DND-41 (cell line): ENCODE measurements at regions not wholly inside any gene's neighbourhood (a gene's known extent, or its start where the extent isn't known, plus 50 kb on each side); places are given as distances from the start of the nearest gene placed in this dataset.

Source experiments
- ATAC-seq: fragments of 200-7000 bp; cut with Tn5 transposase; 3 replicates; pipeline ENCODE4 v1.9.1; 2021; ENCODE audit warnings: low read depth; ENCODE audit not compliant: insufficient read depth
- DNase-seq: peaks from one replicate; pipeline ENCODE4 v3.0.0-alpha.2; 2020
- H2AFZ ChIP-seq: 2 replicates; pipeline ENCODE4 v1.6.0; 2012; ENCODE audit warnings: low read depth, low read length
- H3K27ac ChIP-seq: 2 replicates; pipeline ENCODE4 v1.5.1; 2012; ENCODE audit warnings: low read length, inconsistent platforms
- H3K27me3 ChIP-seq: fragments of 200-600 bp; sonication (generic); 2 replicates; pipeline ENCODE4 v1.6.0; 2012; ENCODE audit warnings: low read length, mild to moderate bottlenecking, inconsistent platforms; ENCODE audit not compliant: insufficient read depth, poor library complexity
- H3K36me3 ChIP-seq: 2 replicates; pipeline ENCODE4 v1.5.1; 2012; ENCODE audit warnings: low read length, inconsistent platforms; ENCODE audit not compliant: insufficient read depth
- H3K4me1 ChIP-seq: 2 replicates; pipeline ENCODE4 v1.5.1; 2012; ENCODE audit warnings: mild to moderate bottlenecking, low read length; ENCODE audit not compliant: insufficient read depth
- H3K4me2 ChIP-seq: 2 replicates; pipeline ENCODE4 v1.6.0; 2012; ENCODE audit warnings: mild to moderate bottlenecking, moderate library complexity, low read length, inconsistent platforms; ENCODE audit not compliant: insufficient read depth
- H3K4me3 ChIP-seq, 2 experiments: fragments of 200-600 bp in 1 of 2; shearing (Covaris generic) in 1 of 2; 2 replicates each; pipeline ENCODE4 v1.5.1; 2012 to 2016; ENCODE audit warnings: inconsistent platforms in 2 of 2, low read length in 2 of 2, mild to moderate bottlenecking in 2 of 2, low read depth in 1 of 2, moderate library complexity in 1 of 2
- H3K79me2 ChIP-seq: 2 replicates; pipeline ENCODE4 v1.6.0; 2012; ENCODE audit warnings: low read length, inconsistent platforms; ENCODE audit not compliant: insufficient read depth
- H3K9ac ChIP-seq: 2 replicates; pipeline ENCODE4 v1.6.0; 2012; ENCODE audit warnings: low read depth, mild to moderate bottlenecking, inconsistent platforms, low read length, moderate library complexity
- H3K9me3 ChIP-seq: 2 replicates; pipeline ENCODE4 v1.5.1; 2012; ENCODE audit warnings: low read length, moderate library complexity, mild to moderate bottlenecking, inconsistent platforms; ENCODE audit not compliant: insufficient read depth, severe bottlenecking
- H4K20me1 ChIP-seq: 2 replicates; pipeline ENCODE4 v1.6.0; 2012; ENCODE audit warnings: low read length; ENCODE audit not compliant: insufficient read depth
- EZH2 ChIP-seq: IDR thresholded peaks from 3 replicates; pipeline ENCODE4 v1.6.1; 2012; ENCODE audit warnings: borderline replicate concordance, low read depth, mild to moderate bottlenecking, moderate library complexity, low read length, inconsistent platforms; ENCODE audit not compliant: severe bottlenecking
- TF ChIP-seq, protein P1 (sequence below): IDR thresholded peaks from 2 replicates; pipeline ENCODE4 v1.5.1; 2012; ENCODE audit warnings: borderline replicate concordance, low read length, moderate library complexity, mild to moderate bottlenecking; ENCODE audit not compliant: poor library complexity, severe bottlenecking; ENCODE audit errors: extremely low read depth

DNA sequence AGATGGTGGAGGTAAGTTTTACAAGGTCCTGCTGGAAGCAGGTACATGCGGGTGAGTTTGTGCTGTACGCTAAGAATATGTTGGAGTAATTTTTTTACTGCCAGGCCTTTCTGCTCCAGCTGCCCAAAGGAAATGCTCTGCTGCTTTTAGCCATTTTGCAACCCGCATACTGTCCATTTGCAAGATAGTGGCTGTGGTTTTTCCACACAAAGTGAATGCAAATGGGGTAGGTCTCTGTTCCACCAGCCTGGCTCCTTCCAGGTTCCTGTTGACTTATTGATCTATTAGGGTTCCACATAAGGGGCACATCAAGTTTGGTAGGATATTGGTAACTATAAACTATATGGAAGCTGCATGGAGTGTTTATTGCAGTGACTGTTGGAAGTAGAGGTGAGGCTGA lies 227.1 kb downstream of the SI start:
- ATAC-seq (no peak), DNase-seq (no peak)
- no peaks in the 10 kb centered on the region for H4K20me1 ChIP-seq
- H3K9ac ChIP-seq = no peak overlapping the region
- H3K4me1 ChIP-seq = no peaks in the 10 kb centered on the region
- TF ChIP-seq EZH2 = no peak
- TF ChIP-seq, protein P1, sequence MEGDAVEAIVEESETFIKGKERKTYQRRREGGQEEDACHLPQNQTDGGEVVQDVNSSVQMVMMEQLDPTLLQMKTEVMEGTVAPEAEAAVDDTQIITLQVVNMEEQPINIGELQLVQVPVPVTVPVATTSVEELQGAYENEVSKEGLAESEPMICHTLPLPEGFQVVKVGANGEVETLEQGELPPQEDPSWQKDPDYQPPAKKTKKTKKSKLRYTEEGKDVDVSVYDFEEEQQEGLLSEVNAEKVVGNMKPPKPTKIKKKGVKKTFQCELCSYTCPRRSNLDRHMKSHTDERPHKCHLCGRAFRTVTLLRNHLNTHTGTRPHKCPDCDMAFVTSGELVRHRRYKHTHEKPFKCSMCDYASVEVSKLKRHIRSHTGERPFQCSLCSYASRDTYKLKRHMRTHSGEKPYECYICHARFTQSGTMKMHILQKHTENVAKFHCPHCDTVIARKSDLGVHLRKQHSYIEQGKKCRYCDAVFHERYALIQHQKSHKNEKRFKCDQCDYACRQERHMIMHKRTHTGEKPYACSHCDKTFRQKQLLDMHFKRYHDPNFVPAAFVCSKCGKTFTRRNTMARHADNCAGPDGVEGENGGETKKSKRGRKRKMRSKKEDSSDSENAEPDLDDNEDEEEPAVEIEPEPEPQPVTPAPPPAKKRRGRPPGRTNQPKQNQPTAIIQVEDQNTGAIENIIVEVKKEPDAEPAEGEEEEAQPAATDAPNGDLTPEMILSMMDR = no peak
- H3K36me3 ChIP-seq = no peaks in the 10 kb centered on the region
- H3K27me3 ChIP-seq = no peaks in the 10 kb centered on the region
- H3K4me3 ChIP-seq = no peak overlapping the region
- no peak overlapping the region for H2AFZ ChIP-seq
- no peaks in the 10 kb centered on the region for H3K79me2 ChIP-seq
- no peak overlapping the region for H3K27ac ChIP-seq
- no peaks in the 10 kb centered on the region for H3K9me3 ChIP-seq
- H3K4me2 ChIP-seq = no peak overlapping the region

DNA sequence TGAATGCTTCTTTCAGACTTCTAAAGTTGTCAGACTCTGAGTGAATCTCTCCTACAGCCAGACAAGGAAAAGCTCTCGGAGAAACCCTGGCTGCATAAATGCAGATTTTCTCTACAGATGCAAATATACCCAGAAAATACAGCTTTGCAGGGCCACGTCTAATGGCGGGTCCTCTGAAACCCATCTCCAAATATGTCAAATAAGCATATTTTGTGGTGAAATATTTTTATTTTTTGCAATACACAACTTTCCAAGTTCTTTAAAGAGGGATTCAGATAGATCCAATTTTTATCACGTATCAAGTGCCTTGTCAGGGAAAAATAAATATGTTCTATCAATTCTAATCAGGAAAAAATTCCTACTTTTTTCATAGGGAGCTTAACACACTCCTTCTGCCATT lies 229.4 kb downstream of the SI start:
- H3K9me3 ChIP-seq = no peaks in the 10 kb centered on the region
- H3K4me2 ChIP-seq = no peak overlapping the region

DNA sequence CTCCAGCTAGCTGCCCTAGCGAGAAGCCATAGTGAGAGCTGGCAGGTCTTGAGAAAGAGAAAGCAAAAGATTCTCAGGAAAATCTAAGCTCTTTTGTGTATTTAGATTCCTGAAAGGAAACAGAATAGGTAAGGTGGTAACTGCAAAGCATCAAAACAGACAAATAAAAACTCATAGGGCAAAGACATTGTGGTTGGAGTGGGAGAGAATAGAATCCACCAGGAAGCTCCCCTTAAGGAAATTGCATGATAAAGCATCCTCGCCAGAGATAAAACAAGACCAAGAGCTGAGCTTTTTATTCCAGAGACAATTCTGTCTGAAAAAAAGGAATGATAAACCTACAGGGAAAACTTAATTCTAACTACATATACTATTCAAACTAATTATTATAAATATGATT lies 232.6 kb downstream of the SI start:
- Histone ChIP-seq H3K4me2 (no peak overlapping the region), H3K36me3 (no peaks in the 10 kb centered on the region), H3K4me3 (no peak overlapping the region), H3K9ac (no peak overlapping the region), H2AFZ (no peak overlapping the region), H3K9me3 (no peaks in the 10 kb centered on the region), H4K20me1 (no peaks in the 10 kb centered on the region), H3K27ac (no peak overlapping the region), H3K79me2 (no peaks in the 10 kb centered on the region), H3K27me3 (no peaks in the 10 kb centered on the region), H3K4me1 (no peaks in the 10 kb centered on the region)
- ATAC-seq (no peak), DNase-seq (no peak)
- TF ChIP-seq, protein P1 = no peak
- no peak for TF ChIP-seq EZH2

More for the DNA sequence above, 229.4 kb downstream of the SI start:
- Histone ChIP-seq H3K36me3 (no peaks in the 10 kb centered on the region), H3K4me3 (no peak overlapping the region), H4K20me1 (no peaks in the 10 kb centered on the region), H3K79me2 (no peaks in the 10 kb centered on the region), H3K9ac (no peak overlapping the region), H3K4me1 (no peaks in the 10 kb centered on the region), H3K27me3 (no peaks in the 10 kb centered on the region), H2AFZ (no peak overlapping the region), H3K27ac (no peak overlapping the region)
- DNase-seq = no peak
- no peak for ATAC-seq
- TF ChIP-seq EZH2 = no peak
- TF ChIP-seq, protein P1 = no peak

DNA sequence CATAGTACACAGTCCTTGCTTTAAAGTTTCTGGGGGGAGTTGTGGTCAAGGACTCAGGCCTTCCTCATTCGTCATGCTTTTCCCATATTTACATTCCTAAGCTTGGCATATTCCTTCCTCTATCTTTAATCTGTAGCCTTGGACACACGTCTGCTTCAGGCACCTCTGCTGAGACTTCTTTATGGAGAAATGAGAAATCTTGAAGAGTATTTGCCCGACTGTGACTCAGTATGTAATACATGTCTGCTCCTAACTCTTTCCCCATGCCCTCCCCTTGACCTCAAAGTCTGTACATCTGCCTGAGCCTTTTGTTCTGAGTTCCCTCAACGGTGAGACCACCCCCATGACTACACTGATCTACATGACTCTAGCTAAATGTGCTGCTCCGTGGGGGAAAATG lies 246.1 kb downstream of the SI start:
- no peak for TF ChIP-seq EZH2
- TF ChIP-seq, protein P1 = no peak
- Histone ChIP-seq H3K9me3 (no peaks in the 10 kb centered on the region), H3K36me3 (no peaks in the 10 kb centered on the region), H3K27ac (no peak overlapping the region), H3K27me3 (no peaks in the 10 kb centered on the region), H3K79me2 (no peaks in the 10 kb centered on the region), H3K9ac (no peak overlapping the region), H2AFZ (no peak overlapping the region), H3K4me2 (0 out of 2 replicates have a peak overlapping the region, but pooled peaks have one; percentile 17), H4K20me1 (no peaks in the 10 kb centered on the region), H3K4me1 (peaks cover 14% of the 10 kb centered on the region; the same call in 1 of the 2 replicates), H3K4me3 (no peak overlapping the region)
- DNase-seq = peak; percentile 34
- peak; percentile 85 for ATAC-seq
